Colon (tissue), 2 donors: ENCODE measurements at regions not wholly inside any gene's neighbourhood (a gene's known extent, or its start where the extent isn't known, plus 50 kb on each side); places are given as distances from the start of the nearest gene placed in this dataset.

Experiments
- FAIRE-seq: peaks from 2 replicates; lab custom pipeline; 2012; peaks lifted over from hg19 to GRCh38; lab: Jason Lieb, UNC
- donor health status: control.
- donor health status: control.

- FAIRE-seq, result no peak
Observed at GRCh38 chr21:38930853-38931252, 125.1 kb downstream of the ETS2 start.

GRCh38 chr21:38930066-38930465 lies 124.3 kb downstream of the ETS2 start:
- no peak for FAIRE-seq

- no peak for FAIRE-seq
Observed at GRCh38 chr21:38929652-38930051, 123.9 kb downstream of the ETS2 start.

GRCh38 chr21:38929142-38929541 lies 123.4 kb downstream of the ETS2 start:
- no peak for FAIRE-seq

GRCh38 chr21:38927776-38928175 lies 122.0 kb downstream of the ETS2 start:
- no peak for FAIRE-seq

- no peak for FAIRE-seq
Observed at GRCh38 chr21:38925923-38926322, 120.2 kb downstream of the ETS2 start.

GRCh38 chr21:38925478-38925877 lies 119.7 kb downstream of the ETS2 start:
- FAIRE-seq, result no peak

- FAIRE-seq, result no peak
Observed at GRCh38 chr21:38924954-38925353, 119.2 kb downstream of the ETS2 start.

GRCh38 chr21:38923429-38923828 lies 117.7 kb downstream of the ETS2 start:
- FAIRE-seq, result no peak

GRCh38 chr21:38922474-38923235 lies 116.9 kb downstream of the ETS2 start:
- FAIRE-seq, result no peak

- no peak for FAIRE-seq
Observed at GRCh38 chr21:38921511-38922251, 116.0 kb downstream of the ETS2 start.

- no peak for FAIRE-seq
Observed at GRCh38 chr21:38920631-38921398, 115.1 kb downstream of the ETS2 start.

GRCh38 chr21:38918607-38919346 lies 113.0 kb downstream of the ETS2 start:
- FAIRE-seq, result no peak

- FAIRE-seq, result no peak
Observed at GRCh38 chr21:38917043-38917774, 111.5 kb downstream of the ETS2 start.

- no peak for FAIRE-seq
Observed at GRCh38 chr21:38916214-38916964, 110.7 kb downstream of the ETS2 start.

GRCh38 chr21:38915546-38915945 lies 109.8 kb downstream of the ETS2 start:
- no peak for FAIRE-seq

GRCh38 chr21:38914528-38915293 lies 109.0 kb downstream of the ETS2 start:
- no peak for FAIRE-seq

GRCh38 chr21:38913893-38914527 lies 108.3 kb downstream of the ETS2 start:
- FAIRE-seq, result no peak

GRCh38 chr21:38913120-38913892 lies 107.6 kb downstream of the ETS2 start:
- FAIRE-seq, result no peak
